GM23338 (cell line): ENCODE measurements at regions not wholly inside any gene's neighbourhood (a gene's known extent, or its start where the extent isn't known, plus 50 kb on each side); places are given as distances from the start of the nearest gene placed in this dataset.

ENCODE experiments used
- ATAC-seq: fragments of 200-7000 bp; cut with Tn5 transposase; 3 replicates; pipeline ENCODE4 v1.9.1; 2020
- DNase-seq: peaks from one replicate; pipeline ENCODE4 v3.0.0-alpha.2; 2015; ENCODE audit warnings: low spot score
- H2AFZ ChIP-seq: fragments of 200-600 bp; sonication (generic); 2 replicates; pipeline ENCODE4 v1.8.0; 2016; ENCODE audit warnings: antibody characterized with exemption, mild to moderate bottlenecking, moderate library complexity
- H3F3A ChIP-seq: fragments of 200-600 bp; sonication (generic); replicated peaks from 2 replicates; pipeline ENCODE4 v1.8.0; 2017; ENCODE audit warnings: antibody characterized with exemption, mixed run types, low read depth
- H3K27ac ChIP-seq: fragments of 200-600 bp; sonication (generic); 2 replicates; pipeline ENCODE4 v1.6.1; 2016; ENCODE audit warnings: low read depth
- H3K27me3 ChIP-seq: fragments of 200-600 bp; sonication (generic); 2 replicates; pipeline ENCODE4 v1.8.0; 2016; ENCODE audit warnings: mild to moderate bottlenecking, mixed run types, moderate library complexity; ENCODE audit not compliant: insufficient read depth
- H3K36me3 ChIP-seq: fragments of 200-600 bp; sonication (generic); 2 replicates; pipeline ENCODE4 v1.8.0; 2016; ENCODE audit warnings: mild to moderate bottlenecking; ENCODE audit not compliant: insufficient read depth
- H3K4me1 ChIP-seq: fragments of 200-600 bp; sonication (generic); 2 replicates; pipeline ENCODE4 v1.8.0; 2016; ENCODE audit warnings: mild to moderate bottlenecking, moderate library complexity; ENCODE audit not compliant: insufficient read depth
- H3K4me2 ChIP-seq: fragments of 200-600 bp; sonication (generic); 2 replicates; pipeline ENCODE4 v1.7.1; 2017; ENCODE audit warnings: mixed run types
- H3K4me3 ChIP-seq: fragments of 200-600 bp; sonication (generic); 2 replicates; pipeline ENCODE4 v1.6.1; 2016; ENCODE audit warnings: mixed run types
- H3K79me2 ChIP-seq: fragments of 200-600 bp; sonication (generic); replicated peaks from 2 replicates; pipeline ENCODE4 v1.8.0; 2017; ENCODE audit warnings: mild to moderate bottlenecking; ENCODE audit not compliant: insufficient read depth
- H3K9me2 ChIP-seq: fragments of 200-600 bp; sonication (generic); 2 replicates; pipeline ENCODE4 v1.8.0; 2017; ENCODE audit not compliant: insufficient read depth
- H4K20me1 ChIP-seq: fragments of 200-600 bp; sonication (generic); replicated peaks from 2 replicates; pipeline ENCODE4 v1.8.0; 2017; ENCODE audit warnings: mild to moderate bottlenecking; ENCODE audit not compliant: insufficient read depth
- H3K27ac Mint-ChIP-seq: 2 replicates; pipeline ENCODE4 v1.8.0; 2020; ENCODE audit warnings: inconsistent platforms, mild to moderate bottlenecking, moderate library complexity, mixed read lengths
- H3K27me3 Mint-ChIP-seq: 3 replicates; pipeline ENCODE4 v1.8.0; 2022; ENCODE audit warnings: low read depth, mild to moderate bottlenecking, moderate library complexity, mixed read lengths, inconsistent platforms; ENCODE audit not compliant: insufficient read depth, poor library complexity
- H3K36me3 Mint-ChIP-seq: 3 replicates; pipeline ENCODE4 v1.8.0; 2021; ENCODE audit warnings: low read depth, mild to moderate bottlenecking, inconsistent platforms, moderate library complexity, mixed read lengths
- H3K4me1 Mint-ChIP-seq: 3 replicates; pipeline ENCODE4 v1.8.0; 2020; ENCODE audit warnings: mild to moderate bottlenecking, inconsistent platforms, mixed read lengths
- H3K4me3 Mint-ChIP-seq: 3 replicates; pipeline ENCODE4 v1.8.0; 2021; ENCODE audit warnings: moderate library complexity, mild to moderate bottlenecking, inconsistent platforms, mixed read lengths
- H3K9me3 Mint-ChIP-seq: 3 replicates; pipeline ENCODE4 v1.8.0; 2020; ENCODE audit warnings: moderate library complexity, mild to moderate bottlenecking, inconsistent platforms, mixed read lengths
- CREB1 ChIP-seq: fragments of 250-450 bp; sonication (Bioruptor Pico); IDR thresholded peaks from 2 replicates; pipeline ENCODE4 v1.5.0; 2020; ENCODE audit warnings: low read depth, mild to moderate bottlenecking, moderate library complexity
- EZH2phosphoT487 ChIP-seq: fragments of 200-600 bp; sonication (generic); IDR thresholded peaks from one replicate; pipeline ENCODE4 v1.8.1; 2018; ENCODE audit warnings: antibody characterized with exemption; ENCODE audit not compliant: unreplicated experiment
- NANOG ChIP-seq: IDR thresholded peaks from 2 replicates; pipeline ENCODE4 v1.6.1; 2016; ENCODE audit warnings: antibody characterized with exemption, borderline replicate concordance
- POLR2AphosphoS5 ChIP-seq: IDR thresholded peaks from 2 replicates; pipeline ENCODE4 v1.6.1; 2016; ENCODE audit warnings: antibody characterized with exemption, low read depth
- STAT1 ChIP-seq: IDR thresholded peaks from one replicate; pipeline ENCODE4 v1.6.1; 2016; ENCODE audit warnings: antibody characterized with exemption; ENCODE audit not compliant: unreplicated experiment
- ZNF114 ChIP-seq: fragments of 250-450 bp; sonication (Bioruptor Pico); IDR thresholded peaks from 2 replicates; pipeline ENCODE4 v1.5.0; 2020; ENCODE audit warnings: mild to moderate bottlenecking, moderate library complexity
- ZNF331 ChIP-seq: fragments of 250-450 bp; sonication (Bioruptor Pico); IDR thresholded peaks from 2 replicates; pipeline ENCODE4 v1.5.0; 2020; ENCODE audit warnings: low read depth, mild to moderate bottlenecking, moderate library complexity
- TF ChIP-seq, protein P1 (sequence below): IDR thresholded peaks from 2 replicates; pipeline ENCODE4 v1.6.1; 2016; ENCODE audit warnings: antibody characterized with exemption
- TF ChIP-seq, protein P2 (sequence below): IDR thresholded peaks from one replicate; pipeline ENCODE4 v1.6.1; 2018; ENCODE audit warnings: antibody characterized with exemption; ENCODE audit not compliant: unreplicated experiment
- TF ChIP-seq, protein P3 (sequence below): fragments of 250-450 bp; sonication (Bioruptor Pico); IDR thresholded peaks from 2 replicates; pipeline ENCODE4 v1.5.0; 2020; ENCODE audit warnings: mild to moderate bottlenecking, moderate library complexity

DNA sequence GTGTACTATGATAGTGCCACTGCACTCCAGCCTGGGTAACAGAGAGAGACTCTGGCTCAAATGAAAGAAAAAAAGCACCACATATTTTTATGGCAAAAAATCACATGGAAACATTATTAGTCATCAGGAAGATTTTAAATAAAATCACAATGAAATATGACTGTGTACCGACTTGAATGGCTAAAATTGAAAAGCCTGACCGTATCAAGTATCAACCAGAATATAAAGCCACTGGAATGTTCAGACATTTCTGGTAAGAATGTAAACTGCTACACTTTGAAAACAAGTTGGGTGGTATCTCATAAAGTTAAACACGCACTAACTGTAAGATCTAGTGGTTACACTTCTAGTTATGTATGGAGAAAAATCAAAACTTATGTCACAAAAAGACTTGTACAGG, 306.7 kb upstream of the MBL2 start:
- Histone ChIP-seq H3K9me2 (no peaks in the 10 kb centered on the region; the same call in 1 of the 2 replicates), H3K27ac (no peak overlapping the region), H3K79me2 (no peaks in the 10 kb centered on the region), H3K36me3 (no peaks in the 10 kb centered on the region), H4K20me1 (no peaks in the 10 kb centered on the region), H3K4me1 (no peaks in the 10 kb centered on the region), H3K4me3 (no peak overlapping the region), H3K27me3 (no peaks in the 10 kb centered on the region), H3F3A (no peaks in the 10 kb centered on the region), H2AFZ (no peak overlapping the region), H3K4me2 (no peak overlapping the region)
- H3K36me3 Mint-ChIP-seq = no peaks in the 10 kb centered on the region; the same call in 2 of the 3 replicates
- ATAC-seq = no peak
- no peak for TF ChIP-seq STAT1
- TF ChIP-seq CREB1 (CRISPR knock-in tag) = no peak
- TF ChIP-seq ZNF114 (CRISPR knock-in tag) = no peak
- TF ChIP-seq EZH2phosphoT487 = no peak
- TF ChIP-seq, protein P1, sequence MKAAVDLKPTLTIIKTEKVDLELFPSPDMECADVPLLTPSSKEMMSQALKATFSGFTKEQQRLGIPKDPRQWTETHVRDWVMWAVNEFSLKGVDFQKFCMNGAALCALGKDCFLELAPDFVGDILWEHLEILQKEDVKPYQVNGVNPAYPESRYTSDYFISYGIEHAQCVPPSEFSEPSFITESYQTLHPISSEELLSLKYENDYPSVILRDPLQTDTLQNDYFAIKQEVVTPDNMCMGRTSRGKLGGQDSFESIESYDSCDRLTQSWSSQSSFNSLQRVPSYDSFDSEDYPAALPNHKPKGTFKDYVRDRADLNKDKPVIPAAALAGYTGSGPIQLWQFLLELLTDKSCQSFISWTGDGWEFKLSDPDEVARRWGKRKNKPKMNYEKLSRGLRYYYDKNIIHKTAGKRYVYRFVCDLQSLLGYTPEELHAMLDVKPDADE = no peak
- no peak for TF ChIP-seq ZNF331
- no peak for TF ChIP-seq POLR2AphosphoS5
- TF ChIP-seq, protein P2, sequence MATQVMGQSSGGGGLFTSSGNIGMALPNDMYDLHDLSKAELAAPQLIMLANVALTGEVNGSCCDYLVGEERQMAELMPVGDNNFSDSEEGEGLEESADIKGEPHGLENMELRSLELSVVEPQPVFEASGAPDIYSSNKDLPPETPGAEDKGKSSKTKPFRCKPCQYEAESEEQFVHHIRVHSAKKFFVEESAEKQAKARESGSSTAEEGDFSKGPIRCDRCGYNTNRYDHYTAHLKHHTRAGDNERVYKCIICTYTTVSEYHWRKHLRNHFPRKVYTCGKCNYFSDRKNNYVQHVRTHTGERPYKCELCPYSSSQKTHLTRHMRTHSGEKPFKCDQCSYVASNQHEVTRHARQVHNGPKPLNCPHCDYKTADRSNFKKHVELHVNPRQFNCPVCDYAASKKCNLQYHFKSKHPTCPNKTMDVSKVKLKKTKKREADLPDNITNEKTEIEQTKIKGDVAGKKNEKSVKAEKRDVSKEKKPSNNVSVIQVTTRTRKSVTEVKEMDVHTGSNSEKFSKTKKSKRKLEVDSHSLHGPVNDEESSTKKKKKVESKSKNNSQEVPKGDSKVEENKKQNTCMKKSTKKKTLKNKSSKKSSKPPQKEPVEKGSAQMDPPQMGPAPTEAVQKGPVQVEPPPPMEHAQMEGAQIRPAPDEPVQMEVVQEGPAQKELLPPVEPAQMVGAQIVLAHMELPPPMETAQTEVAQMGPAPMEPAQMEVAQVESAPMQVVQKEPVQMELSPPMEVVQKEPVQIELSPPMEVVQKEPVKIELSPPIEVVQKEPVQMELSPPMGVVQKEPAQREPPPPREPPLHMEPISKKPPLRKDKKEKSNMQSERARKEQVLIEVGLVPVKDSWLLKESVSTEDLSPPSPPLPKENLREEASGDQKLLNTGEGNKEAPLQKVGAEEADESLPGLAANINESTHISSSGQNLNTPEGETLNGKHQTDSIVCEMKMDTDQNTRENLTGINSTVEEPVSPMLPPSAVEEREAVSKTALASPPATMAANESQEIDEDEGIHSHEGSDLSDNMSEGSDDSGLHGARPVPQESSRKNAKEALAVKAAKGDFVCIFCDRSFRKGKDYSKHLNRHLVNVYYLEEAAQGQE = no peak
- TF ChIP-seq, protein P3, sequence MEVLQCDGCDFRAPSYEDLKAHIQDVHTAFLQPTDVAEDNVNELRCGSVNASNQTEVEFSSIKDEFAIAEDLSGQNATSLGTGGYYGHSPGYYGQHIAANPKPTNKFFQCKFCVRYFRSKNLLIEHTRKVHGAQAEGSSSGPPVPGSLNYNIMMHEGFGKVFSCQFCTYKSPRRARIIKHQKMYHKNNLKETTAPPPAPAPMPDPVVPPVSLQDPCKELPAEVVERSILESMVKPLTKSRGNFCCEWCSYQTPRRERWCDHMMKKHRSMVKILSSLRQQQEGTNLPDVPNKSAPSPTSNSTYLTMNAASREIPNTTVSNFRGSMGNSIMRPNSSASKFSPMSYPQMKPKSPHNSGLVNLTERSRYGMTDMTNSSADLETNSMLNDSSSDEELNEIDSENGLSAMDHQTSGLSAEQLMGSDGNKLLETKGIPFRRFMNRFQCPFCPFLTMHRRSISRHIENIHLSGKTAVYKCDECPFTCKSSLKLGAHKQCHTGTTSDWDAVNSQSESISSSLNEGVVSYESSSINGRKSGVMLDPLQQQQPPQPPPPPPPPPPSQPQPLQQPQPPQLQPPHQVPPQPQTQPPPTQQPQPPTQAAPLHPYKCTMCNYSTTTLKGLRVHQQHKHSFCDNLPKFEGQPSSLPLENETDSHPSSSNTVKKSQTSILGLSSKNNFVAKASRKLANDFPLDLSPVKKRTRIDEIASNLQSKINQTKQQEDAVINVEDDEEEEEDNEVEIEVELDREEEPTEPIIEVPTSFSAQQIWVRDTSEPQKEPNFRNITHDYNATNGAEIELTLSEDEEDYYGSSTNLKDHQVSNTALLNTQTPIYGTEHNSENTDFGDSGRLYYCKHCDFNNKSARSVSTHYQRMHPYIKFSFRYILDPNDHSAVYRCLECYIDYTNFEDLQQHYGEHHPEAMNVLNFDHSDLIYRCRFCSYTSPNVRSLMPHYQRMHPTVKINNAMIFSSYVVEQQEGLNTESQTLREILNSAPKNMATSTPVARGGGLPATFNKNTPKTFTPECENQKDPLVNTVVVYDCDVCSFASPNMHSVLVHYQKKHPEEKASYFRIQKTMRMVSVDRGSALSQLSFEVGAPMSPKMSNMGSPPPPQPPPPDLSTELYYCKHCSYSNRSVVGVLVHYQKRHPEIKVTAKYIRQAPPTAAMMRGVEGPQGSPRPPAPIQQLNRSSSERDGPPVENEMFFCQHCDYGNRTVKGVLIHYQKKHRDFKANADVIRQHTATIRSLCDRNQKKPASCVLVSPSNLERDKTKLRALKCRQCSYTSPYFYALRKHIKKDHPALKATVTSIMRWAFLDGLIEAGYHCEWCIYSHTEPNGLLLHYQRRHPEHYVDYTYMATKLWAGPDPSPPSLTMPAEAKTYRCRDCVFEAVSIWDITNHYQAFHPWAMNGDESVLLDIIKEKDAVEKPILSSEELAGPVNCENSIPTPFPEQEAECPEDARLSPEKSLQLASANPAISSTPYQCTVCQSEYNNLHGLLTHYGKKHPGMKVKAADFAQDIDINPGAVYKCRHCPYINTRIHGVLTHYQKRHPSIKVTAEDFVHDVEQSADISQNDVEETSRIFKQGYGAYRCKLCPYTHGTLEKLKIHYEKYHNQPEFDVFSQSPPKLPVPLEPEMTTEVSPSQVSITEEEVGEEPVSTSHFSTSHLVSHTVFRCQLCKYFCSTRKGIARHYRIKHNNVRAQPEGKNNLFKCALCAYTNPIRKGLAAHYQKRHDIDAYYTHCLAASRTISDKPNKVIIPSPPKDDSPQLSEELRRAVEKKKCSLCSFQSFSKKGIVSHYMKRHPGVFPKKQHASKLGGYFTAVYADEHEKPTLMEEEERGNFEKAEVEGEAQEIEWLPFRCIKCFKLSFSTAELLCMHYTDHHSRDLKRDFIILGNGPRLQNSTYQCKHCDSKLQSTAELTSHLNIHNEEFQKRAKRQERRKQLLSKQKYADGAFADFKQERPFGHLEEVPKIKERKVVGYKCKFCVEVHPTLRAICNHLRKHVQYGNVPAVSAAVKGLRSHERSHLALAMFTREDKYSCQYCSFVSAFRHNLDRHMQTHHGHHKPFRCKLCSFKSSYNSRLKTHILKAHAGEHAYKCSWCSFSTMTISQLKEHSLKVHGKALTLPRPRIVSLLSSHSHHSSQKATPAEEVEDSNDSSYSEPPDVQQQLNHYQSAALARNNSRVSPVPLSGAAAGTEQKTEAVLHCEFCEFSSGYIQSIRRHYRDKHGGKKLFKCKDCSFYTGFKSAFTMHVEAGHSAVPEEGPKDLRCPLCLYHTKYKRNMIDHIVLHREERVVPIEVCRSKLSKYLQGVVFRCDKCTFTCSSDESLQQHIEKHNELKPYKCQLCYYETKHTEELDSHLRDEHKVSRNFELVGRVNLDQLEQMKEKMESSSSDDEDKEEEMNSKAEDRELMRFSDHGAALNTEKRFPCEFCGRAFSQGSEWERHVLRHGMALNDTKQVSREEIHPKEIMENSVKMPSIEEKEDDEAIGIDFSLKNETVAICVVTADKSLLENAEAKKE = no peak
- TF ChIP-seq NANOG = no peak
- H3K27ac Mint-ChIP-seq = no peak overlapping the region
- no peak overlapping the region for H3K4me3 Mint-ChIP-seq
- H3K4me1 Mint-ChIP-seq = no peaks in the 10 kb centered on the region
- no peaks in the 10 kb centered on the region for H3K27me3 Mint-ChIP-seq
- no peak for DNase-seq
- H3K9me3 Mint-ChIP-seq = no peaks in the 10 kb centered on the region; the same call in 2 of the 3 replicates
